Urinary bladder (tissue), 3 donors: ENCODE measurements at regions not wholly inside any gene's neighbourhood (a gene's known extent, or its start where the extent isn't known, plus 50 kb on each side); places are given as distances from the start of the nearest gene placed in this dataset.
"Not testable (repeated sequence)": the region's sequence is repeated elsewhere in the genome, so short reads cannot be mapped to it uniquely, and the experiment has no call there.

ENCODE experiments used
- DNase-seq: peaks from one replicate; pipeline ENCODE4 v3.0.0-alpha.2; 2015; ENCODE audit errors: extremely low spot score
- H3K27ac ChIP-seq: one replicate; pipeline ENCODE4 v1.5.1; 2013; ENCODE audit warnings: low read depth, mild to moderate bottlenecking, moderate library complexity
- H3K36me3 ChIP-seq: one replicate; pipeline ENCODE4 v1.6.1; 2013; ENCODE audit warnings: mild to moderate bottlenecking, moderate library complexity; ENCODE audit not compliant: insufficient read depth
- H3K4me1 ChIP-seq: one replicate; pipeline ENCODE4 v1.6.1; 2013; ENCODE audit warnings: mild to moderate bottlenecking, moderate library complexity; ENCODE audit not compliant: insufficient read depth
- H3K4me3 ChIP-seq: one replicate; pipeline ENCODE4 v1.5.1; 2013; ENCODE audit warnings: low read depth, low read length
- WGBS: extraction: QIAGEN DNeasy Blood & Tissue Kit; methylation state at CpG from one replicate; pipeline ENCODE4 v1.1.7; 2013; 5-methylcytosine and 5-hydroxymethylcytosine counted together
- donor health status: healthy with polysubstance abuse.
- donor health status: healthy.

GRCh38 chr17:63019138-63019873 is 53.3 kb downstream of the TANC2 start:
- DNase-seq = no peak
- over 99% methylated on average over 6 of the region's 6 CpGs for WGBS
- Histone ChIP-seq H3K4me1 (no peaks in the 10 kb centered on the region), H3K4me3 (no peak overlapping the region), H3K36me3 (no peaks in the 10 kb centered on the region), H3K27ac (no peak overlapping the region)

GRCh38 chr17:63022567-63022966 is 56.5 kb downstream of the TANC2 start:
- Histone ChIP-seq H3K4me3 (no peak overlapping the region), H3K27ac (no peak overlapping the region), H3K36me3 (no peaks in the 10 kb centered on the region), H3K4me1 (no peaks in the 10 kb centered on the region)
- no peak for DNase-seq
- 100% methylated on average over 1 of the region's 1 CpG for WGBS

GRCh38 chr17:63023049-63023448 is 57.0 kb downstream of the TANC2 start:
- no peaks in the 10 kb centered on the region for H3K4me1 ChIP-seq
- WGBS = 97% methylated on average over 2 of the region's 2 CpGs
- H3K27ac ChIP-seq = no peak overlapping the region
- no peak for DNase-seq
- H3K36me3 ChIP-seq = no peaks in the 10 kb centered on the region
- H3K4me3 ChIP-seq = no peak overlapping the region

- 85% methylated on average over 4 of the region's 4 CpGs for WGBS
- no peak overlapping the region for H3K4me3 ChIP-seq
- no peak overlapping the region for H3K27ac ChIP-seq
- no peaks in the 10 kb centered on the region for H3K4me1 ChIP-seq
- no peak for DNase-seq
- no peaks in the 10 kb centered on the region for H3K36me3 ChIP-seq
These were observed 58.2 kb downstream of the TANC2 start for GRCh38 chr17:63024201-63024600.

GRCh38 chr17:63024716-63025115 is 58.7 kb downstream of the TANC2 start:
- H3K36me3 ChIP-seq = no peaks in the 10 kb centered on the region
- no peak for DNase-seq
- no peak overlapping the region for H3K27ac ChIP-seq
- no peak overlapping the region for H3K4me3 ChIP-seq
- no peaks in the 10 kb centered on the region for H3K4me1 ChIP-seq

- 93% methylated on average over 4 of the region's 4 CpGs for WGBS
- H3K36me3 ChIP-seq, H3K4me3 ChIP-seq, H3K4me1 ChIP-seq, DNase-seq, H3K27ac ChIP-seq: not testable (repeated sequence)
These were observed 59.6 kb downstream of the TANC2 start for GRCh38 chr17:63025637-63026036.

- Histone ChIP-seq H3K27ac (no peak overlapping the region), H3K4me1 (no peaks in the 10 kb centered on the region), H3K36me3 (no peaks in the 10 kb centered on the region), H3K4me3 (no peak overlapping the region)
- no peak for DNase-seq
These were observed 63.5 kb downstream of the TANC2 start for GRCh38 chr17:63029541-63029940.

GRCh38 chr17:63032142-63032541 is 66.1 kb downstream of the TANC2 start:
- no peak for DNase-seq
- Histone ChIP-seq H3K36me3 (no peaks in the 10 kb centered on the region), H3K27ac (no peak overlapping the region), H3K4me3 (no peak overlapping the region), H3K4me1 (no peaks in the 10 kb centered on the region)
- WGBS = 95% methylated on average over 2 of the region's 2 CpGs

- 81% methylated on average over 2 of the region's 2 CpGs for WGBS
- H3K27ac ChIP-seq = no peak overlapping the region
- H3K4me1 ChIP-seq = no peaks in the 10 kb centered on the region
- DNase-seq = no peak
- no peaks in the 10 kb centered on the region for H3K36me3 ChIP-seq
- no peak overlapping the region for H3K4me3 ChIP-seq
These were observed 67.1 kb downstream of the TANC2 start for GRCh38 chr17:63033142-63033541.

- DNase-seq = no peak
- Histone ChIP-seq H3K27ac (no peak overlapping the region), H3K36me3 (no peaks in the 10 kb centered on the region), H3K4me3 (no peak overlapping the region), H3K4me1 (no peaks in the 10 kb centered on the region)
- 95% methylated on average over 4 of the region's 4 CpGs for WGBS
These were observed 69.2 kb downstream of the TANC2 start for GRCh38 chr17:63035271-63035670.

- no peak overlapping the region for H3K27ac ChIP-seq
- H3K4me3 ChIP-seq = no peak overlapping the region
- DNase-seq = no peak
- H3K36me3 ChIP-seq = no peaks in the 10 kb centered on the region
- WGBS = 78% methylated on average over 3 of the region's 3 CpGs
- H3K4me1 ChIP-seq = no peaks in the 10 kb centered on the region
These were observed 69.7 kb downstream of the TANC2 start for GRCh38 chr17:63035695-63036094.

GRCh38 chr17:63039342-63039741 is 73.3 kb downstream of the TANC2 start:
- no peak overlapping the region for H3K4me3 ChIP-seq
- 49% methylated on average over 4 of the region's 4 CpGs for WGBS
- H3K4me1 ChIP-seq = peaks cover 3% of the 10 kb centered on the region
- no peak overlapping the region for H3K27ac ChIP-seq
- H3K36me3 ChIP-seq = no peaks in the 10 kb centered on the region
- no peak for DNase-seq

- Histone ChIP-seq H3K4me3 (peak overlapping the region; percentile 28), H3K27ac (no peak overlapping the region), H3K4me1 (peaks cover 3% of the 10 kb centered on the region), H3K36me3 (no peaks in the 10 kb centered on the region)
- DNase-seq = no peak
- WGBS = 51% methylated on average over 5 of the region's 5 CpGs
These were observed 74.0 kb downstream of the TANC2 start for GRCh38 chr17:63039899-63040602.

GRCh38 chr17:63040816-63041215 is 74.8 kb downstream of the TANC2 start:
- H3K4me1 ChIP-seq = peaks cover 3% of the 10 kb centered on the region
- H3K4me3 ChIP-seq = no peak overlapping the region
- no peak overlapping the region for H3K27ac ChIP-seq
- H3K36me3 ChIP-seq = no peaks in the 10 kb centered on the region
- no peak for DNase-seq
